HPDE6-E6E7 (cell line): ENCODE measurements at regions not wholly inside any gene's neighbourhood (a gene's known extent, or its start where the extent isn't known, plus 50 kb on each side); places are given as distances from the start of the nearest gene placed in this dataset.
A peak's percentile ranks its signal among the peaks of the same experiment; 100 is the strongest.
"Not testable (repeated sequence)": the region's sequence is repeated elsewhere in the genome, so short reads cannot be mapped to it uniquely, and the experiment has no call there.

ENCODE experiments used
- DNase-seq: peaks from one replicate; pipeline ENCODE4 v3.0.0; 2011; ENCODE audit warnings: missing footprints; ENCODE audit errors: extremely low spot score

DNA sequence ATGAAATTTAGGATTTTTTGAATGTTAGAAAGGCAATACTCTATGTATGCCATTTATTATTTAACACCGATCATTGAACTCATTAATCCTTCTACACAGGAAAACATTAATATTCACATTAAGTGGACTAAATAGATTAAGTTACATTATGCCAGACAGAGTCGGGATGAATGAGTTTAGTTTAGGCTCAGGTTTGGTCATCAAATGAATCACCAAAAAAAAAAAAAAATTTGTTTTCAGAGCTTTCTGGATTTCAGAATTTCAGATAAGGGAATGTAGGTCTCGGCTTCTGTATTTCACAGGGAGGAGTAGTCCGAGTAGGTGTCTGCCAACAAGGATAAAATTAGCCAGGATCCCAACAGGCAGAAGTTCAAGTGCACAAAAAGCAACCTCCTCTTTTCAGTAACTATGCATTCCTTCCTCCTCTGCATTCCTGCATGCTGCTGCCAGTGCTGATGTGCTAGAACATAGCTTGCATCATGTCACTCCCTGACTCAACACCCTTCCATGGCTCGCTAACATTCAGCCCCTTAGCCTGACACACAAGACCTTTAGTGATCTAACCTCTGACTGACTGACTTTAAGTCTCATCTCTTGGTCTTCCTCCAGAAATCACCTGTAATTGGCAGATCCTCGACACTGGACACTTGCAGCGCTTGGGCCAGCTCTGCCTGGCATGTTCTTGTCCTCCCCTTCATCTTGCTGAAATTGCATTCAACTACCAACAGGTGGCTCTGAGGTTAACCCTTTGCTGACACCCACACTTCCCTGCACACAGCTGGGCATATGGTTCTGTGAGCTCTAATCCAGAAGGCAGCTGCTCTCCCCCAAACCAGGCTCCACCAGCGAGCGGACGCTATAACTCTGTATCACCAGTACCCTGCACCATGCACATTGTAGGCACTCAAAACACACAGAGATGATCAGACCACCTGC is 145.4 kb upstream of the PROK2 start:
- DNase-seq = no peak

DNA sequence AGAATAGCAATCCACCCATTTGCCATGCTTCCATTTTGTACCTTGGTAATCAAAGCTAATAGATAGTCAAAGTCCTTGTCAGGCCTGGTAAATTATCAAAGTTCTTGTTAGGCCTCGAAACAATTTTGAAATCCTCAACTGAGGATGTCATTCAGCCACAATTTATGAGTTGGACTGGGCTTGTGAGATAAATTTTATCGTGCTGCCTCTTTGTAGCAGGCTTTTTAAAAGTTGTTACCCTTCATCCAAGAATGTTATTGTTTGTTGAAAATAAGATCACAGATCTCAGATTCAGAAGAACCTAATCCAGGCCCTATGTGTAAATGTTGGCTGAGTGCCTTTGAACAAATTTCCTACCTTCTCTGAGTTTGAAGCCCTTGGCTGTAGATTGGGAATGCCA is 143.3 kb upstream of the PROK2 start:
- DNase-seq = no peak

DNA sequence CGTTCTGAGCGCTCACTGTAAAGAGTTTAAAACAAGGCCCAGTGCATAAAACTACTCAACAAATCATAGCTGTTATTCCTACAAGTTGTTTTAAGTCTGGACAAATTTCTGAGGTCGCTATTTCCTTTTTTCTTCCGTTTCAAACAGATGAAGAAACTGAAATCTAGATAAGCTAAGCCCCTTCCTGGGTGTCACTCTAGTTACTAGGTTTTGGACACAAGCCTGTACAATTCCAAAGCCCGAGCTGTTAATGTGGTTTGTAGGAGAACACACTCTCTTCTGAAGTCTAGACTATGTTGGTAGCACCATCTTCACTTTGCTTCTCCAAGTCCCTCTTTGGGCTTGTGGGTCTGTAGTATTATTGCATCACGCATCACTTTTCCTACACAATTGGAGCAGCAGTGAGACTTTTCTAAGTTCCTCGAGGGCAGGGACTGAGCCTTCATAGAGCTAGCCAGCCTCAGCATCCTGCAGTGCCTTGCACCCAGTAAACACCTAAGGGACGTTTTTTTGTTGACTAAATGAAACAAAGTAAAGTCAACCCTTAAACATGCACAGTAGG is 142.6 kb upstream of the PROK2 start:
- DNase-seq = no peak

DNA sequence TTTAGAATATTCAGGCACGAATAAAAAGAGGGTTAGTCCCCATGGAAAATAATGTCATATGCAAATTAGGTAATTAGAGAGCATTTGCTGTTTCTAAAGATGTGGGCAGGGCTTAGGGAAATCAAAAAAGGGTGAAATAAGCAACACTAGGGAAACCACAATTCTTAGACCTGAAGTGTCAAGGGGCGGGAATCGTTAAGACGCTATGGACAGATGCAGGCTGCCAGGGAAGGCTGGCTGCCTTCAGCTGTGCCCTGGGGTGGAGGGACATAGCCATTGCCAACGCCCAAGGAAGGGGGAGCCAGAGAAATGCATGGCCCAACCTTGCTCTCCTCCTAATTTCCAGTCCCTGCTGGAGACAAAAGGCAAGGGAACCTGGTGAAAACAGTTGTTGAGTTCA is 141.7 kb upstream of the PROK2 start:
- DNase-seq = no peak

DNA sequence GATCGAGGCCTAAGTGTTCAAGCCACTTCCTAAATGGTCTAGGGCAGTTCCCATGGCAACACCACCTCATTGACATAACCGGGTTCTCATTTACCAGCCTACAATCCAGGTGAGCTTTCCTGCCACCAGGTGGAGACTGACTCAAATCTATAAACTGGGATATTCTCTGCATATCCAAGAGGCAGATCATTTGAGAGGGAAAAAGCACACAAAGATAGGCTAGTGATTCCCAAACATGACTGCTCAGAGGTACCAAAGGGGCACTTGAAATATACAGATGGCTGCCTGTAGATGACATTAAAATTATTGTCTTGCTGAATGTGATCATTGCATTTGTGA is 141.3 kb upstream of the PROK2 start:
- peak; percentile 7 for DNase-seq

DNA sequence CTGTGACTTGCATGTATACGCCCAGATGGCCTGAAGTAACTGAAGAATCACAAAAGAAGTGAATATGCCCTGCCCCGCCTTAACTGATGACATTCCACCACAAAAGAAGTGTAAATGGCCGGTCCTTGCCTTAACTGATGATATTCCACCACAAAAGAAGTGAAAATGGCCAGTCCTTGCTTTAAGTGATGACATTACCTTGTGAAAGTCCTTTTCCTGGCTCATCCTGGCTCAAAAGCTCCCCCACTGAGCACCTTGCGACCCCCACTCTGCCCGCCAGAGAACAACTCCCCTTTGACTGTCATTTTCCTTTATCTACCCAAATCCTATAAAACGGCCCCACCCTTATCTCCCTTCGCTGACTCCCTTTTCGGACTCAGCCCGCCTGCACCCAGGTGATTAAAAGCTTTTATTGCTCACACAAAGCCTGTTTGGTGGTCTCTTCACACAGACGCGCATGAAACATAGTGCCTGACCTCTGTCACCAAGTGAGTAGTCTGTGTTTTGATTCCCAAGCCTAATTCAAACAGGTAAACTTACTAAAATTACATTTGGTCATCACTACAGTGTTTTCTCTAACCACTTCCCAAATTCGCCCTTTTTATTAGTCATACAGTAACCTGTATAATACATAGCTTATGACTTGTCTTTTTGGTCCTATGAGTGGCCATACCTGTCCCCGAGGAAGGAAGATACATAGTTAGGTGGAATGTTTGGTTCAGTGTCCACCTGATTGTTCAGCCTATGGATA is 140.7 kb upstream of the PROK2 start:
- not testable (repeated sequence) for DNase-seq

DNA sequence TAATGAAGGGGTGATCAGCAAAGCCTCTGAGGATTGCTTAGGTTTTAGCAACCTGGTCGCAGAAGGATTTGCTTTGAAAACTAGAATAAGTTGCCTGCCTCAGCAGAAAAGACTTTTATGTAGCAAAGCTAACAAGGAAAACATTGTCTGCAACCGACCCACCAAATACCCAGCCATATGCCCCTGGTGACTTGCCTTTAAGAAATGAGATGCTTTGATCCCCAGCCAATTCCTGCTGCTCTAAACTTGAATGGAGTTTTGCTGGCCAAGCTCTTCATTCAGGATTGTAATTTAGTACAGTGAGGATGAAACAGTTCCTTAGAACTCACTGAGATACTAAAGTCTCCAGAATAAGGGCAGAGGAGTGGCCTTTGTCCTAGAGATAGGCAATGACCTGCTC is 139.8 kb upstream of the PROK2 start:
- DNase-seq = no peak

DNA sequence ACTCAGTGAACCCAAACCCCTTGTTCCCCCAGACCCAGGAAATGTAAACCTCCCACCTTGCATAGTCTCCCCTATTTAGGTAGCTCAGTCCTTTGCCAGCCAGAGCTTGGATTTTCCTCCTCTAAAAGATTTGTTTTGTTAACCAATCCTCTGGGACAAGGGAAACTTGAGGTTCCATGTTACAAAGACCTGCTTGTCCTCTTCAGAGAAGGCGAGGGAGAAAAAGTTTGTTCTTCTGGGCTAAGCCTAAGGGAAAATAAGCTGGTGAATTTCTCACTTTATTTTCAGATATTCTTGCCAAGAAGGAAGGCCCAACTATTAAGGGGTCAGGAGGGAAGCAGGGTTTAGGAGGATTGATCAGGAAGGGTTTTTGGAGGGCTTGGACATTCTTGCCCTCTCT is 136.1 kb upstream of the PROK2 start:
- no peak for DNase-seq

DNA sequence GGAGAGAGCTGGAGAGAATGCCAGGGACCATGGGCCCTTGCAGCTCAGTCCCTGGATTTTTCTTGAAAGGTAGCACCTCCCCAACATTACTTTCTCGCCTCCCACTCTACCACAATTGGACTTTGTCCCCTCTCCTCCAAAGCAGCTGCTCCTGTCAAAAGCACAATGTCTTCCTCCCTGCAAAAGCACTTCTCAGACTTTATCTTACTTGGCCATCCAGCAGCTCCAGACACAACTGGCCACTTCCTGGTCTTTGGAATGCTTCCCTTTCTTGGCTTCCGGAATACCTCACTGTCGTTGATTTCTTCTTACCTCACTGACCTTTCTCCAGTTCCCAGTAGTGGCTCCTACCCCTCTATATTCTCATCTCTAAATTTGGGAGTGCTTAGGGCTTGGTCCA is 134.6 kb upstream of the PROK2 start:
- no peak for DNase-seq

DNA sequence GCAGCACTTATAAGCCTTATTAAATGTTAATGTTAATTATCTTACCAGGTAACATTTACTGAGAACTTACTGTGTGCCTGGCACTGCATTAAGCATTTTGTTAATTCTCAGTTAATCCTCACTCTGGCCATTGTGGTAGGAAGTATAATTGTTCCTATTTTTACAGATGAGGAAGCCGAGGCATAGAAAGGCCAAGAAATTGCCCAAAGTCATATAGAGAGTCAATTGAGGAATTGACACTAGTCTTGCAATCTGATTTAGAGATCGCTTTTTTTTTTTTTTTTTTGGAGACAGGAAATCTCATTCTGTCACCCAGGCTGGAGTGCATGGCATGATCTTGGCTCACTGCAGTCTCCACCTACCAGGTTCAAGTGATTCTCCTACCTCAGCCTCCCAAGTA is 132.6 kb upstream of the PROK2 start:
- no peak for DNase-seq

DNA sequence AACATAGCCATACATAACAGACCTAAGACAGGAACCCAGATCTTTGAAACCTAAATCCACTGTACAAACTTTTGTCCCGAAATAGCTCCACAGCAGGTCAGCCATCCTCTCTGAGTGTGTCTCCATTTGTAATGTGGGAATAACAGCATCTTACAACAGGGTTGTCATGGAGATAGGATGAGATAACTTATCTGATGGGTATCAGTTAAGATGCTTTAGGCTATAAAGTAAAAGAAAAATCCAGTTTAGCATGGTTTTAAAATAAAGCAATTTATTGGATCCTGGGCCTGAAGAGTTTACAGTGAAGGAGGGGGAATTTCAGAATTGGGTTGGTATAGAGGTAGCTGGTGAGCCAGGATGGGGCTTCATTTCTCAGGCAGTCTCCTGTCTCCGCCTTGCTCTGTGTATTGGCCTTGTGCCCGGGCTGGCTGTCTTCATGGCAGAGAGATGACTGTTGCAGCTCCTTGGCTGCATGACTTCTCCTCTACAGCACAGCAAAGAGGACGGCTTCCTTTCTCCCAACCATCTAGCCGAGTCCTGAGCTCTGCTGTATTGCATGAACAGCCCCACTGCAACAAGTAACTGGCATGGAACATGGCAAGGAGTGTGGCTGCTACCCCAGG is 131.9 kb upstream of the PROK2 start:
- DNase-seq = no peak

DNA sequence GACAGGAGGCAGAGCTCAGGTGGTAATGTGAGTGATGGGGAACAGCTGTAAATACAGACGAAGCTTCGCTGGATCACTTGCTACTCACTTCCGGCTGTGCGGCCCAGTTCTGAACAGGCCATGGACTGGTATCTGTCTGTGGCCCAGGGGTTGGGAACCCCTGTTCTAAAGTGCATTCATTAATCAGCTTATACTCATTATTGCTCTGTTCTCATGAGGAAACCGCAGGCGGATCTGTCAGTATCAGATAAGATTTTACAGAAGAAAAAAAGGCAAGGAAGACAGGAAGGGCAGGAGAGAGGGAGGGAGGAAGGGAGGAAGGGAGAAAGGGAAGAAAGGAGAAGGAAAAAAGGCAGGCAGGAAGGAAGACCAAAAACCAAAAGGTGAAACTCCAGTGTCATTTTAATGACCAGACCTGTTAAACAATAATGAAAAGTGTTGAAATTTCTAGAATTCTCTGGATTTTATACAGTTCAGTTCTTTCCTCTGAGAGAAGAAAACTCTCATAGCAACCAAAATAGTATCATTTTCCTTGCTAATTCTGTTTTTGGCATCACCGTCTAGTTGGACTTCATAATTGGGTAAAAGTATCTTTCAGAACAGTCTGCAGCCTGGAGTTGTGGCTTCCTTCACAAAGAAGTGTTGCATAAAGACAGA is 128.0 kb upstream of the PROK2 start:
- DNase-seq = no peak

DNA sequence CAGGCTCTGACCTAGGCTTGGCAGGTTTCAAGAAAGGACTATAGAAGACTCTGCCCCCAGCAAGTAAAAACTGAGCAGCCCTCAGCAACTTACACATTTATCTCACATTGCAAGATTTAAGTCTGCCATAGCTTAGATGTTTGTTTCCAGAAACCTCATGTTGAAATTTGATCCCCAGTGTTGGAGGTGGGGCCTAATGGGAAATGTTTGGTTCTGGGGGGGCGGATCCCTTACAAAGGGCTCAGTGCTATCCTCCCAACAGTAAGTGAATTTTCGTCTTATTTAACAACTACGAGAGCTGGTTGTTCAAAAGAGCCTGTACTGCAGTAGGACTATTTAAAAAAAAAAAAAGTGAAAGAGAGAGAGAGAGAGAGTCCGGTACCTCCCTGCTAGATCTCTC is 125.2 kb upstream of the PROK2 start:
- DNase-seq = no peak

DNA sequence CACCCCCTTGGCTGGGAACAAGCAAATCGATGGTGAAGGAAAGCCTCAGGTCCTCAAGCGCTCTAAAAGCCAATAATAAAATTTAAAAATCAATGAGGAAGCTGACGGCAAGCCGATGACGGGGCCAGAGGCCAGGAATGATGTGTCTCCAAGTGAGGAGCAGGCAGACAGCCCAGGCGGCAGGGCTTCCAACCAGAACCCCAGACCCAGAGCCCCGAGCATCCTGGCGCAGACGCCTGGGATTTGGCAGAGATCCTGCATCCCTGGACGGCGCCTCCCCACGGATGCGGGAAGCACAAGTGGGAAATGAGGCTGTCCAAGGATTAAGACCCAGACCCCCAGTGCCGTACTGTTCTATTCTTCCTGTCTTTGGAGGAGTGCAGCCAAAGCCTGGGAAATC is 123.0 kb upstream of the PROK2 start:
- no peak for DNase-seq

DNA sequence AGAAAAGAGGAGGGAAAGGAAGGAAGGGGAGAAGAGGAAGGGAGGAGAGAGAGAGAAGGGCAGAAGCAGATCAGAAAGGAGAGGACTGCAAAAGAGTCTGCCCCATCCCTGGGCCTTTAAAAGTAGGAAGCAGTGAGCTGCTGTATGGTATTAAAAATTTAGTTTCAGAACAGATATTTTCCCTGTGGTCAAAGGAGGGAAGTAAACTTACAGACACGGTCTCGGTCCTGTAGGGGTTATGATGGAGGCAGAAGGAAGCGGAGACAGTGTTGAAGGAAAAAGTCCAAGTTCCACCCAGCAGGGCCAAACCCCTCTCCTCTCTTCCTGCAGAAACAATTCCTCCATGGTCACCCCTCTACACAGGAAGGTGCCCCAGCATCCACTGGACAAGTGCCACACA is 122.0 kb upstream of the PROK2 start:
- no peak for DNase-seq

DNA sequence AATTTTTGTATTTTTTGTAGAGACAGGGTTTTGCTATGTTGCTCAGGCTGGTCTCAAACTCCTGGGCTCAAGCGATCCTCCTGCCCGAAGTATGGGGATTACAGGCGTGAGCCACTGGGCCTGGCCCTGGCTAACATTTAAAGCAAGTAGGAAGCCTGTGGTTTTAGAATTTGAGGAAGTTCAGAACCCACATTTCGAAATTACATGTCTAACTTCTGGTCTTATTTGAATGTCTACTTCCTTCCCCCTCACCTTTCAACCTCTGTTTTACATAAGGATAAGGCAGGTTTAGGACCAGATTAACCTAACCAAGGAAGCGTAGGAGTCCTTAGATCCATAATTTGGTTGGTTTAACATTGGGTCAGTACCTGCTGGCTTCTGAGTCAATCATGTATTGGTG is 120.5 kb upstream of the PROK2 start:
- no peak for DNase-seq

DNA sequence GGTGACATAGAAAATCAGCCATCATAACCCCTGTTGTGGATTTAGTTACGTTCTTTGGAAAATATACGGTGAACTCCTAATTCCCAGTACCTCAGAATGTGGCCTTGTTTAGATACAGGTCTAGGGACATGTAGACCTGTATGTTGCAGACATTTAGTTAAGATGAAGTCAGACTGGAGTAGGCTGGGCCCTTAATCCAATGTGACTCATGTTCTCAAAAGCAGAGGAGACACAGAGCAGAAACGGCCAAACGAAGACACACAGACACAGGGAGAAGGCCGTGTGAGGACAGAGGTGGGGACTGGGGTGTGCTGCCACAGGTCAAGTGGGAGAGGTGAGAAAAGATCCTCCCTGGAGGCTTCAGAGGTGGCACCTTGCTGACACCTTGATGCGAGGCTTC is 119.0 kb upstream of the PROK2 start:
- no peak for DNase-seq

DNA sequence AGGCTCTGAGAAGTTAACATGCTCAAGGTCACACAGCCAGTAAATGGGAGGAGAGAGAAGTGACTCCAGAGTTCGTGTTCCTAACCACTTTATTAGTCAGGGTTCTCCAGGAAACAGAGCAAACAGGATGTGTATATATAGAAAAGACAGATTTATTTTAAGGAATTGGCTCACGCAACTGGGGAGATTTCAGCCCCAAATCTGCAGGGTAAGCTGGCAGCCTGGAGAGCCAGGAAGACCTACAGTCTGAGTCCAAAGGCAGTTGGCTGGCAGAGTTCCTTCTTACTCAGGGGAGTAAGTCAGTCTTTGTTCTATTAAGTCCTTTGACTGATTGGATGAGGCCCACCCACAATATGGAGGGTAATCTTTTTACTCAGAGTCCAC is 118.2 kb upstream of the PROK2 start:
- DNase-seq = no peak

DNA sequence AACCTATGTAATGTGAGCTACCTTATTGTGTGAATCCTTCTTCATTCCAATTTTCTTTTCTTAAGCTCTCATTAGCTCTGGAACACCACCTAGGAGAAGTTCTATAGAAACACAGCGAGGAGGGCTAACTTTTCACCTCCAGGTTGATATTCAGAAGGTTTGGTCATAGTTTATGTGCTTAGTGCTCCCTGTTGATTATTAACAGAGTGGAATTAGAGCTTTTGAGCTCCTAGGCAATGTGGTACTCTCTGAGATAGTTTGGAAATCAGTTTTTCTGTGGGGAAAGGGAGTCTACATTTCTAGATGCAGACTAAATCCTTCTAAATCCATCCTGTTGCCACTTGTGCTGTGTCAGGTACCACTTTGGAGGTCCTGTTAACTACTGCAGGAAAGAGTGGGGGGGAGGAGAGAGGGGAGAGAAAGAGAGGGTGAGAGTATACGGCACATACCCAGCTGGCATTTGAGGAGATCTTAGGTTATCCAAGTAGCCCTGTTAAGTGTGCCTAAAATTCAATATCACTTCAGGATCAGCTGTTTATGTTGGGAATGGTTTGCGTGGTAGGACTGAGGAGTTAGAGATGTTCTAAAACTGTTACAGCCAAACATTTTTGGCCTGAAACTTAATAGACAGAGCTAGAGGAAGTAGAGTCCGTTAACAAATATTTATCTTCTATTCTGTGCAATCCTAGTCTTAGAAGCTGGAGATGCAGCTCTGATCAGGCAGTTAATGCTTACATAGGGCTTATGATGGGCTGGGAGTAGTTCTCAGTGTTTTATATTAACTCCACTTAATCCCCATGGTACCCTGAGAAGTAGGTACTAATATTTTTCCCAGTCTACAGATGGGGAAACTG is 117.5 kb upstream of the PROK2 start:
- DNase-seq = no peak

DNA sequence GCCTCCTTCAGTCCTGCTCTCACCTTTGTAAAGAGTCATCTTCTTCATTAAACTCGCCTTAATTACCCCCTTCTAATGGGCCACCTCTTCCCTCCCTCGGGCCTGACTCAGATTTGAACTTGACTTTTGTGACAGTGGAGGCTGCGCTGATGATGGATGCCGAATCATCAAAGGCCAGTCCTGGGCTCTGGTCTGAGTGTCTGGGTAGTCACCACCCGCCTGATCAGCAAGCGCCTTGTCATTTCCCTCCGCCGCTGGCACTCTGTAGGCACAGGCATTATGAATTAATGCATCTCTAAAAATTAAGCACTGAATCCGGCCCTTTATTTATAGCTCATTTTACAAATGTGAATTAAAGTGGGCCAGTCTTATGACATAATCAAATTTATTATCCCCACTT is 116.7 kb upstream of the PROK2 start:
- DNase-seq = no peak

DNA sequence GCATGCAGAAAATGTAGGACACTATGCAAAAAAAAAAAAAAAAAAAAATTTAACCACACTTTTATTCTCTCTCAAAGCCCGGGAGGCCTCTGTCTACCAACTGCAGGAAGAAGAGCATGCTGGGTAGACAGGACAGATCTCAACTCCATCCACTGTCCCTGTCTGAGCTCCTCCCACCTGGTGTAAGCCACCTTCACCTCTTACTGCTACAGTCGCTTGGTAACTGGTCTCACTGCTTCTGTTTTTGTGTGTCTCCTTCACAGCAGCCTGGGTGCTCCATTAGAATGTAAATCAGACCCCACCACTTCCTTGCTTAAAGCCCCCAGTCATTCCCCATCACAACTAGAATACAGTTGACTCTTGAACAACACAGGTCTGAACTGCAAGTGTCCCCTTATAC is 115.1 kb upstream of the PROK2 start:
- no peak for DNase-seq
